Astrocyte (in vitro differentiated cells and primary cell): ENCODE measurements at regions not wholly inside any gene's neighbourhood (a gene's known extent, or its start where the extent isn't known, plus 50 kb on each side); places are given as distances from the start of the nearest gene placed in this dataset.

ENCODE experiments used
- DNase-seq: peaks from one replicate; pipeline ENCODE4 v3.0.0-alpha.2; 2010; ENCODE audit warnings: low read depth
- FAIRE-seq: peaks from 2 replicates; lab custom pipeline; 2011; peaks lifted over from hg19 to GRCh38; lab: Jason Lieb, UNC
- H2AFZ ChIP-seq: 2 replicates; pipeline ENCODE4 v1.6.0; 2012; ENCODE audit warnings: low read depth, low read length, inconsistent platforms
- H3K27ac ChIP-seq: 2 replicates; pipeline ENCODE4 v1.5.1; 2011; ENCODE audit warnings: low read depth, low read length, inconsistent platforms
- H3K27me3 ChIP-seq: 2 replicates; pipeline ENCODE4 v1.6.0; 2011; ENCODE audit warnings: low read length, inconsistent platforms; ENCODE audit not compliant: insufficient read depth
- H3K36me3 ChIP-seq: 2 replicates; pipeline ENCODE4 v1.5.1; 2011; ENCODE audit warnings: low read length, inconsistent platforms; ENCODE audit not compliant: insufficient read depth
- H3K4me1 ChIP-seq: 2 replicates; pipeline ENCODE4 v1.5.1; 2011; ENCODE audit warnings: low read length, inconsistent platforms; ENCODE audit not compliant: insufficient read depth
- H3K4me2 ChIP-seq: 2 replicates; pipeline ENCODE4 v1.6.0; 2012; ENCODE audit warnings: low read length, inconsistent platforms
- H3K4me3 ChIP-seq: 2 replicates; pipeline ENCODE4 v1.5.1; 2011; ENCODE audit warnings: low read depth, mild to moderate bottlenecking, low read length, inconsistent platforms; ENCODE audit not compliant: insufficient read depth
- H3K79me2 ChIP-seq: 2 replicates; pipeline ENCODE4 v1.6.0; 2012; ENCODE audit warnings: mild to moderate bottlenecking, low read length, inconsistent platforms; ENCODE audit not compliant: insufficient read depth
- H3K9ac ChIP-seq: 2 replicates; pipeline ENCODE4 v1.6.0; 2012; ENCODE audit warnings: mild to moderate bottlenecking, low read length, inconsistent platforms
- H3K9me3 ChIP-seq: 2 replicates; pipeline ENCODE4 v1.5.1; 2012; ENCODE audit warnings: low read depth, mild to moderate bottlenecking, low read length, inconsistent platforms; ENCODE audit not compliant: insufficient read depth
- H4K20me1 ChIP-seq: 2 replicates; pipeline ENCODE4 v1.6.0; 2012; ENCODE audit warnings: low read length, inconsistent platforms; ENCODE audit not compliant: insufficient read depth
- H3K27ac Mint-ChIP-seq: one replicate; pipeline ENCODE4 v1.8.0; 2021; ENCODE audit warnings: mild to moderate bottlenecking, mixed read lengths; ENCODE audit not compliant: unreplicated experiment
- H3K27me3 Mint-ChIP-seq: one replicate; pipeline ENCODE4 v1.8.0; 2021; ENCODE audit warnings: low read depth, mixed read lengths; ENCODE audit not compliant: unreplicated experiment
- H3K36me3 Mint-ChIP-seq: one replicate; pipeline ENCODE4 v1.8.0; 2021; ENCODE audit warnings: low read depth, mixed read lengths; ENCODE audit not compliant: unreplicated experiment
- H3K4me1 Mint-ChIP-seq: one replicate; pipeline ENCODE4 v1.8.0; 2021; ENCODE audit warnings: low read depth, mixed read lengths; ENCODE audit not compliant: unreplicated experiment
- H3K4me3 Mint-ChIP-seq: one replicate; pipeline ENCODE4 v1.8.0; 2021; ENCODE audit warnings: mild to moderate bottlenecking, moderate library complexity, mixed read lengths; ENCODE audit not compliant: unreplicated experiment
- H3K9me3 Mint-ChIP-seq: one replicate; pipeline ENCODE4 v1.8.0; 2021; ENCODE audit warnings: mild to moderate bottlenecking, mixed read lengths; ENCODE audit not compliant: unreplicated experiment
- EZH2 ChIP-seq: IDR thresholded peaks from 2 replicates; pipeline ENCODE4 v1.6.1; 2012; ENCODE audit warnings: mild to moderate bottlenecking, low read length, inconsistent platforms; ENCODE audit not compliant: insufficient read depth
- TF ChIP-seq, protein P1 (sequence below): IDR thresholded peaks from 2 replicates; pipeline ENCODE4 v1.5.1; 2011; ENCODE audit warnings: low read depth, mild to moderate bottlenecking, inconsistent platforms, low read length, moderate library complexity; ENCODE audit not compliant: insufficient read depth

DNA sequence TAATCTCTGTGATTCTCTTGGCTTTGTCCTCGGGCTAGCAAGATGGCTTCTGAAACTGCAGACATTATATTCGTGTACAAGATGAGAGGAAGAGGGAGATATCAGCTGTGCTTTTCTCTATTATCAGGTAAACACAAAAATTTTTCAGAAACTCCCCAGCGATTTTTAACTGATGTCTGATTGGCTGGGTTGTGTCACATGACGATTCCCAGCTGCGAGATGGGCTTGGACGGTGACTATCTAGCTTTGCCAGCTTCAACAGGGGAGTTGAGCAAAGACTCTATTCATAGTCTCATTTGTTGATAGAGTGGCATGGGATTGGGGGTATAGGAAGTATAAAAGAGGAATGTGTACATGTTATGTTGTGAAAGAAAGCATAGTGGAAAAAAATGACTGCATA, 248.8 kb upstream of the AZI2 start:
- Histone ChIP-seq H3K36me3 (no peaks in the 10 kb centered on the region), H3K9me3 (no peaks in the 10 kb centered on the region), H3K27ac (no peak overlapping the region), H3K9ac (no peak overlapping the region), H3K4me3 (no peak overlapping the region), H2AFZ (no peak overlapping the region), H3K4me1 (no peaks in the 10 kb centered on the region), H3K27me3 (no peaks in the 10 kb centered on the region), H3K4me2 (no peak overlapping the region), H4K20me1 (no peaks in the 10 kb centered on the region), H3K79me2 (no peaks in the 10 kb centered on the region)
- FAIRE-seq (no peak), DNase-seq (no peak)
- H3K4me1 Mint-ChIP-seq, result no peaks in the 10 kb centered on the region
- H3K4me3 Mint-ChIP-seq, result no peak overlapping the region
- peaks cover 2% of the 10 kb centered on the region for H3K9me3 Mint-ChIP-seq
- H3K27me3 Mint-ChIP-seq, result no peaks in the 10 kb centered on the region
- H3K36me3 Mint-ChIP-seq, result no peaks in the 10 kb centered on the region
- no peak for TF ChIP-seq EZH2
- TF ChIP-seq, protein P1, sequence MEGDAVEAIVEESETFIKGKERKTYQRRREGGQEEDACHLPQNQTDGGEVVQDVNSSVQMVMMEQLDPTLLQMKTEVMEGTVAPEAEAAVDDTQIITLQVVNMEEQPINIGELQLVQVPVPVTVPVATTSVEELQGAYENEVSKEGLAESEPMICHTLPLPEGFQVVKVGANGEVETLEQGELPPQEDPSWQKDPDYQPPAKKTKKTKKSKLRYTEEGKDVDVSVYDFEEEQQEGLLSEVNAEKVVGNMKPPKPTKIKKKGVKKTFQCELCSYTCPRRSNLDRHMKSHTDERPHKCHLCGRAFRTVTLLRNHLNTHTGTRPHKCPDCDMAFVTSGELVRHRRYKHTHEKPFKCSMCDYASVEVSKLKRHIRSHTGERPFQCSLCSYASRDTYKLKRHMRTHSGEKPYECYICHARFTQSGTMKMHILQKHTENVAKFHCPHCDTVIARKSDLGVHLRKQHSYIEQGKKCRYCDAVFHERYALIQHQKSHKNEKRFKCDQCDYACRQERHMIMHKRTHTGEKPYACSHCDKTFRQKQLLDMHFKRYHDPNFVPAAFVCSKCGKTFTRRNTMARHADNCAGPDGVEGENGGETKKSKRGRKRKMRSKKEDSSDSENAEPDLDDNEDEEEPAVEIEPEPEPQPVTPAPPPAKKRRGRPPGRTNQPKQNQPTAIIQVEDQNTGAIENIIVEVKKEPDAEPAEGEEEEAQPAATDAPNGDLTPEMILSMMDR, result no peak
- no peak overlapping the region for H3K27ac Mint-ChIP-seq

DNA sequence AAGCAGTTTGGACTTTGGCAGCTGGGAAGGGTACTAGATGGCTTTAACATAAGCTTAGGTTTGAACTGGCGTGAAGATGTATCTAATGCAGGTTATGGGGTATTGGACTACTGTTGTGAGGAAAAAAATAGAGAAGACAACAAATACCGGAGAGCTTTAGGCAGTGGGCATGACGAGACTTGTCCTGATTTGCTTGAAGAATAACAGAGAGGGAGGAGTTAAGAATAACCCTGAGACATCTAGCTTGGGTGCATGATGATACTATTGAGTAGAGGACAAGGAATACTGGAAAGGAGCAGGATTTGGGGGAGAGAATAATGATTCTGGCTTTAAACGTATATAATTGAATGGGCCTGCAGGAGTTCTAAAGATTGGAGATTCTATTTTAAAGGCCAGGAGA, 249.5 kb upstream of the AZI2 start:
- Mint-ChIP-seq H3K4me1 (no peaks in the 10 kb centered on the region), H3K27me3 (no peaks in the 10 kb centered on the region), H3K4me3 (no peak overlapping the region), H3K27ac (no peak overlapping the region), H3K36me3 (no peaks in the 10 kb centered on the region), H3K9me3 (peaks cover 2% of the 10 kb centered on the region)
- no peaks in the 10 kb centered on the region for H3K4me1 ChIP-seq
- TF ChIP-seq EZH2, result no peak
- TF ChIP-seq, protein P1, result no peak
- no peak overlapping the region for H3K4me2 ChIP-seq
- FAIRE-seq, result no peak
- H3K4me3 ChIP-seq, result no peak overlapping the region
- H3K27ac ChIP-seq, result no peak overlapping the region
- H2AFZ ChIP-seq, result no peak overlapping the region
- DNase-seq, result no peak
- no peaks in the 10 kb centered on the region for H4K20me1 ChIP-seq
- H3K9me3 ChIP-seq, result no peaks in the 10 kb centered on the region
- H3K9ac ChIP-seq, result no peak overlapping the region
- H3K27me3 ChIP-seq, result no peaks in the 10 kb centered on the region
- no peaks in the 10 kb centered on the region for H3K79me2 ChIP-seq
- H3K36me3 ChIP-seq, result no peaks in the 10 kb centered on the region

DNA sequence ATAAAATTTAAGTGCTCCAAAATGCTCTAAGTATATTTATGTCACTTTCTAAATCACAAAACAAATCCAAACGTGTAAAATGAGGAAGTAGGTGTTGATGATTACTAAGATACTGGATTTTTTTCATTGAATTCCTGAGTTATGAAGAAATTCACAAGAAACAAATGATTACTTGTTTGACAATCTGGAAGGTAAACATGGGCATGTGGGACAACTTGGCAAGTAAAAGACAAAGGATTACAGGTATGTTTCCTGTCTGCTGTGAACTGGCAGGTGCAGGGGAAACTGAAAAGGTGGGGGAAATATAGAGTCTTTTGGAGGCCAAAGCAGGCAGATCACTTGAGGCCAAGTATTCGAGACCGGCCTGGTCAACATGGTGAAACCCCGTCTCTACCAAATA, 252.7 kb upstream of the AZI2 start:
- Histone ChIP-seq H4K20me1 (no peaks in the 10 kb centered on the region), H3K9me3 (no peaks in the 10 kb centered on the region), H3K4me2 (no peak overlapping the region), H3K27ac (no peak overlapping the region), H3K4me3 (no peak overlapping the region), H3K79me2 (no peaks in the 10 kb centered on the region), H3K36me3 (no peaks in the 10 kb centered on the region), H2AFZ (no peak overlapping the region), H3K27me3 (no peaks in the 10 kb centered on the region), H3K9ac (no peak overlapping the region), H3K4me1 (no peaks in the 10 kb centered on the region)
- no peaks in the 10 kb centered on the region for H3K27me3 Mint-ChIP-seq
- H3K27ac Mint-ChIP-seq, result no peak overlapping the region
- FAIRE-seq (no peak), DNase-seq (no peak)
- H3K9me3 Mint-ChIP-seq, result no peaks in the 10 kb centered on the region
- no peaks in the 10 kb centered on the region for H3K36me3 Mint-ChIP-seq
- H3K4me1 Mint-ChIP-seq, result no peaks in the 10 kb centered on the region
- TF ChIP-seq EZH2, result no peak
- TF ChIP-seq, protein P1, result no peak
- H3K4me3 Mint-ChIP-seq, result no peak overlapping the region
